ENCODE measurements at regions not wholly inside any gene's neighbourhood (a gene's known extent, or its start where the extent isn't known, plus 50 kb on each side); places are given as distances from the start of the nearest gene placed in this dataset.

- H3K9me3 ChIP-seq (ENCODE audit: insufficient read depth, low read length): 0 out of 2 replicates have a peak, but pooled peaks cover 4% of the 10 kb centered on the region
- H3K4me1 ChIP-seq (ENCODE audit: insufficient read depth, insufficient read length): no peaks in the 10 kb centered on the region
- H3K4me3 ChIP-seq (ENCODE audit: insufficient read length, low read depth): no peak overlapping the region
- DNase-seq (ENCODE audit: low read depth, low spot score): no peak
- H3K36me3 ChIP-seq (ENCODE audit: insufficient read depth, insufficient read length, low read length): no peaks in the 10 kb centered on the region
- H3K9ac ChIP-seq (ENCODE audit: insufficient read length, low read depth): no peak overlapping the region
- TF ChIP-seq SUZ12 (IDR thresholded peaks at IDR 0.05; ENCODE audit: extremely low read depth, insufficient read depth, insufficient read length) (no peak), YY1 (IDR thresholded peaks at IDR 0.05; ENCODE audit: insufficient read depth, insufficient read length) (no peak), ZNF274 (IDR thresholded peaks at IDR 0.05; ENCODE audit: low read depth, low read length) (no peak)
- H3K27me3 ChIP-seq (ENCODE audit: insufficient read depth, insufficient read length): no peaks in the 10 kb centered on the region
Observed at GRCh38 chr5:117013280-117013877, 438.8 kb upstream of the SEMA6A start.

- no peak for TF ChIP-seq YY1 (IDR thresholded peaks at IDR 0.05; ENCODE audit: insufficient read depth, insufficient read length)
- no peak for TF ChIP-seq ZNF274 (IDR thresholded peaks at IDR 0.05; ENCODE audit: low read depth, low read length)
- TF ChIP-seq SUZ12 (IDR thresholded peaks at IDR 0.05; ENCODE audit: extremely low read depth, insufficient read depth, insufficient read length): no peak
- H3K9ac ChIP-seq (ENCODE audit: insufficient read length, low read depth): no peak overlapping the region
- H3K36me3 ChIP-seq (ENCODE audit: insufficient read depth, insufficient read length, low read length): no peaks in the 10 kb centered on the region
- no peaks in the 10 kb centered on the region for H3K27me3 ChIP-seq (ENCODE audit: insufficient read depth, insufficient read length)
- H3K4me3 ChIP-seq (ENCODE audit: insufficient read length, low read depth): no peak overlapping the region
- DNase-seq (ENCODE audit: low read depth, low spot score): no peak
- H3K4me1 ChIP-seq (ENCODE audit: insufficient read depth, insufficient read length): no peaks in the 10 kb centered on the region
- 0 out of 2 replicates have a peak, but pooled peaks cover 4% of the 10 kb centered on the region for H3K9me3 ChIP-seq (ENCODE audit: insufficient read depth, low read length)
Observed at GRCh38 chr5:117010574-117010973, 436.0 kb upstream of the SEMA6A start.

- TF ChIP-seq ZNF274 (IDR thresholded peaks at IDR 0.05; ENCODE audit: low read depth, low read length) (no peak), YY1 (IDR thresholded peaks at IDR 0.05; ENCODE audit: insufficient read depth, insufficient read length) (no peak), SUZ12 (IDR thresholded peaks at IDR 0.05; ENCODE audit: extremely low read depth, insufficient read depth, insufficient read length) (no peak)
- no peaks in the 10 kb centered on the region for H3K36me3 ChIP-seq (ENCODE audit: insufficient read depth, insufficient read length, low read length)
- H3K4me3 ChIP-seq (ENCODE audit: insufficient read length, low read depth): no peak overlapping the region
- no peak for DNase-seq (ENCODE audit: low read depth, low spot score)
- no peaks in the 10 kb centered on the region for H3K27me3 ChIP-seq (ENCODE audit: insufficient read depth, insufficient read length)
- no peaks in the 10 kb centered on the region for H3K4me1 ChIP-seq (ENCODE audit: insufficient read depth, insufficient read length)
- no peak overlapping the region for H3K9ac ChIP-seq (ENCODE audit: insufficient read length, low read depth)
- H3K9me3 ChIP-seq (ENCODE audit: insufficient read depth, low read length): no peaks in the 10 kb centered on the region
Observed at GRCh38 chr5:116998024-116998423, 423.4 kb upstream of the SEMA6A start.

GRCh38 chr5:116992681-116993080, 418.1 kb upstream of the SEMA6A start:
- Histone ChIP-seq H3K9me3 (ENCODE audit: insufficient read depth, low read length) (no peaks in the 10 kb centered on the region), H3K4me3 (ENCODE audit: insufficient read length, low read depth) (no peak overlapping the region), H3K4me1 (ENCODE audit: insufficient read depth, insufficient read length) (no peaks in the 10 kb centered on the region), H3K27me3 (ENCODE audit: insufficient read depth, insufficient read length) (no peaks in the 10 kb centered on the region), H3K9ac (ENCODE audit: insufficient read length, low read depth) (no peak overlapping the region), H3K36me3 (ENCODE audit: insufficient read depth, insufficient read length, low read length) (no peaks in the 10 kb centered on the region)
- TF ChIP-seq YY1 (IDR thresholded peaks at IDR 0.05; ENCODE audit: insufficient read depth, insufficient read length) (no peak), ZNF274 (IDR thresholded peaks at IDR 0.05; ENCODE audit: low read depth, low read length) (no peak), SUZ12 (IDR thresholded peaks at IDR 0.05; ENCODE audit: extremely low read depth, insufficient read depth, insufficient read length) (no peak)
- DNase-seq (ENCODE audit: low read depth, low spot score): no peak

- TF ChIP-seq SUZ12 (IDR thresholded peaks at IDR 0.05; ENCODE audit: extremely low read depth, insufficient read depth, insufficient read length) (no peak), ZNF274 (IDR thresholded peaks at IDR 0.05; ENCODE audit: low read depth, low read length) (no peak), YY1 (IDR thresholded peaks at IDR 0.05; ENCODE audit: insufficient read depth, insufficient read length) (no peak)
- no peaks in the 10 kb centered on the region for H3K36me3 ChIP-seq (ENCODE audit: insufficient read depth, insufficient read length, low read length)
- no peak for DNase-seq (ENCODE audit: low read depth, low spot score)
Observed at GRCh38 chr5:116989995-116990394, 415.4 kb upstream of the SEMA6A start.

GRCh38 chr5:116982035-116982434, 407.4 kb upstream of the SEMA6A start:
- Histone ChIP-seq H3K4me3 (ENCODE audit: insufficient read length, low read depth) (no peak overlapping the region), H3K27me3 (ENCODE audit: insufficient read depth, insufficient read length) (no peaks in the 10 kb centered on the region), H3K4me1 (ENCODE audit: insufficient read depth, insufficient read length) (no peaks in the 10 kb centered on the region), H3K36me3 (ENCODE audit: insufficient read depth, insufficient read length, low read length) (no peaks in the 10 kb centered on the region), H3K9me3 (ENCODE audit: insufficient read depth, low read length) (no peaks in the 10 kb centered on the region), H3K9ac (ENCODE audit: insufficient read length, low read depth) (no peak overlapping the region)
- DNase-seq (ENCODE audit: low read depth, low spot score): no peak
- no peak for TF ChIP-seq YY1 (IDR thresholded peaks at IDR 0.05; ENCODE audit: insufficient read depth, insufficient read length)
- no peak for TF ChIP-seq ZNF274 (IDR thresholded peaks at IDR 0.05; ENCODE audit: low read depth, low read length)
- no peak for TF ChIP-seq SUZ12 (IDR thresholded peaks at IDR 0.05; ENCODE audit: extremely low read depth, insufficient read depth, insufficient read length)

More at GRCh38 chr5:116989995-116990394, 415.4 kb upstream of the SEMA6A start:
- no peaks in the 10 kb centered on the region for H3K9me3 ChIP-seq (ENCODE audit: insufficient read depth, low read length)
- H3K4me1 ChIP-seq (ENCODE audit: insufficient read depth, insufficient read length): no peaks in the 10 kb centered on the region
- no peak overlapping the region for H3K9ac ChIP-seq (ENCODE audit: insufficient read length, low read depth)
- no peak overlapping the region for H3K4me3 ChIP-seq (ENCODE audit: insufficient read length, low read depth)
- H3K27me3 ChIP-seq (ENCODE audit: insufficient read depth, insufficient read length): no peaks in the 10 kb centered on the region

- TF ChIP-seq SUZ12 (IDR thresholded peaks at IDR 0.05; ENCODE audit: extremely low read depth, insufficient read depth, insufficient read length) (no peak), ZNF274 (IDR thresholded peaks at IDR 0.05; ENCODE audit: low read depth, low read length) (no peak)
- Histone ChIP-seq H3K9ac (ENCODE audit: insufficient read length, low read depth) (no peak overlapping the region), H3K4me1 (ENCODE audit: insufficient read depth, insufficient read length) (no peaks in the 10 kb centered on the region), H3K27me3 (ENCODE audit: insufficient read depth, insufficient read length) (no peaks in the 10 kb centered on the region), H3K36me3 (ENCODE audit: insufficient read depth, insufficient read length, low read length) (no peaks in the 10 kb centered on the region), H3K4me3 (ENCODE audit: insufficient read length, low read depth) (no peak overlapping the region), H3K9me3 (ENCODE audit: insufficient read depth, low read length) (no peaks in the 10 kb centered on the region)
- DNase-seq (ENCODE audit: low read depth, low spot score): no peak
Observed at GRCh38 chr5:116980581-116980980, 406.0 kb upstream of the SEMA6A start.

All from NT2/D1 (cell line).